SH-SY5Y (cell line): ENCODE measurements at regions not wholly inside any gene's neighbourhood (a gene's known extent, or its start where the extent isn't known, plus 50 kb on each side); places are given as distances from the start of the nearest gene placed in this dataset.

Experiments used
- GATA2 ChIP-seq: IDR thresholded peaks from 2 replicates; pipeline ENCODE4 v1.6.1; 2011; ENCODE audit warnings: mild to moderate bottlenecking, low read depth, low read length
- GATA3 ChIP-seq: IDR thresholded peaks from 2 replicates; pipeline ENCODE4 v1.6.1; 2011; ENCODE audit warnings: low read depth, mild to moderate bottlenecking, low read length, moderate library complexity

DNA sequence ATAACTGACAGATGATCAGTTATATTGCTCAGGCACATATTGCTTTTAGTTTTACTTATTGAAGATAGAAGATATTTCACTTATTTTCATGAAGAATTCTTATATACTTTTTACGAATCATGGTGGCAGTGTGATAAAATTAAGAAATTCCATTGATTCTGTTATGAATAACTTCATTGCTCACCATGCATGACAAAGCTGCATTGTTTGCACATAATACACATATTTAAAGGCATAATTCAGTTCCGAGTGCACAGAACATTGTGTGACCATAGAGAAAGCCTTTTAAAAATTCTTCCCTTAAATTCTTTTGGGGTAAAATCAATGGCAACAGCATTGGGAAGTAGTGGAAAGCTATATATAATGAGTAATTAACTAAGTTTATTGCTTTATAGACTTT is 82.5 kb upstream of the NAALADL2 start:
- TF ChIP-seq GATA3 (no peak), GATA2 (no peak)

DNA sequence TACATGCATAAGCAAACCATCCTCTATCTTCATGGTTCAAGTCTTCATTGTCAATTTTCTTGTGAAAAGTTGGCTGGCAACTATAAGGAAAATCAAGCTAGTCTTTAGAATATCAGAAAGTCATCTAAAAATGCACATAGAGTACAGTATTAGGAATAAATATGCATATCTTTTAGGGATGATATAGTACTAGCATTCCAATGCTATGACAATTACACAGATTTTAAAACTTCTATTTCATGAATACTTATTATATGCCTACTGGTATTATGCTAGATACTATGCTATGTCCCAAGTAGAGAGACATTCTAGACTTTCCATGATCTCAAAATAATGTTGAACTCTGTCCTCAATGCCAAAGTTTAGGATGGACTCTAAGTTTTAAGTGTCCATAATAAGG is 81.3 kb upstream of the NAALADL2 start:
- TF ChIP-seq GATA3 (no peak), GATA2 (no peak)

DNA sequence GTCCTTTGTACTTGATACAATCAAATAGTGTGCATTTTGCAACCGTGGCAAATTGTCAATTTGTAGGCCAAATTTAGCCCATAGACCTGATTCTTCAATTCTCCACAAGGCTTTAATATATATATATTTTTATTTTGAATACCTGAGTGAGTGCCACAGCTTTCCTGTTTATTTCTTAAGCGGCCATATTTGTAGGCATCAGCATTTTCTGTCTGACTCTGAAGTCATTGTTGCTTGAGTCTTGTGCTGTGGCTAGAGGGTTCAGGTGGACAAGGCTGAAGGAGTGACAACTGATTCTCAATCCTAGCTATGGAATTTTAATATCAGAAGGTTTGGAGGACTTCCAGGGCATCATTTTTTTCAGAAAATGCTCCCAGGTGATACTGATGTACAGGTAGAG is 75.6 kb upstream of the NAALADL2 start:
- no peak for TF ChIP-seq GATA3
- no peak for TF ChIP-seq GATA2

DNA sequence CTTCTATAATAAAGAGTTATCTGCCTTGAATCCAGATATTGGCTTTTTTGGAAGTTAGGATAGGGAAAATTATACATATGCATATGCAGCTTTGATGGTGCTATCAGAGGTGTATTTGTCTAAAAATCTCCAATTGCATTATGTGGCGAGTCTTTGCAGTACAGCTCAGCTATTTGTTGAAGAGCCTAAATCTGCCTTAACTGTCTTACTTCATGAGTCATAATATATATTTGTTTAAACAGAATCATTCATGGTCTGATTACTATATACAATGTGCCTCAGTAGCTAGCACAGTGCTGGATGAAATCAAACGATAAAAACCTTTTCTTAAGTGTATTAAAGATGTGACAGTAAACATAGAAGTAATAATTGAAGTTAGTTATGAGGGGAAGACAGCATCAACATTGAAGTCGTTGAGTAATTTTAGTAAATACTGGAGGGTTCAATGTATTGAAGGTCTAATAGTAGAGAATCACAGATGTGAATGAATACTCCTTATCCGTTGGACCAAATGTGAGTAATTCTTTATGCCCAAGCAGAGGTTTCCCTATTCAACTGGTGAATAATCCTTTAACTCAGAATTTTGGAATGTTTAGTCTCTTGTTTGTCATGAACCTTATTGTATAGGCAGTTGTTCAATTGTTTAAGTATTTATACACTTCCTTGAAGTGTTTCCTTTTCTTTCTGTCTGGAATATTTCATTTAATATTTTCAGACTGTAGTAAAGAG is 74.8 kb upstream of the NAALADL2 start:
- TF ChIP-seq GATA3 (no peak), GATA2 (no peak)

- no peak for TF ChIP-seq GATA3
- TF ChIP-seq GATA2, result no peak
These were observed 72.3 kb upstream of the NAALADL2 start for GRCh38 chr3:174786825-174787224.

GRCh38 chr3:174791161-174791560 is 68.0 kb upstream of the NAALADL2 start:
- no peak for TF ChIP-seq GATA2
- TF ChIP-seq GATA3, result no peak

DNA sequence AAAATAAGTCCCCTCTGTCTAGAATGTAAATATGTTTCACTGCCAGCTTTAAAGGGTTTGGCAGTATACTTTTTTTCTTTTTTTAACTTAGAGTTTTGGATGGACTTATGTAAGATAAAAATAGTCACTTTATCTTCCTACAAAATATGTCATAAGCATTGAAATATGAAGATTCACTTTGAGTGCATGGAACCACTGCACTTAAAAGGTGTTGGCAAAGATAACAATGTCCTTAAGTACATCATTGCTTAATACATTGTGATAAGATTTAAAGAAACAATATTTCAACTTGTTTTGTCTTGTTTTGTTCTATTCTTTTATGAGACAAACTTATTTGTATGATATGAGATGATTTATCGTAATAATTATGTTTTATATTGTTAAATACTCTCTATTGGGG is 66.3 kb upstream of the NAALADL2 start:
- TF ChIP-seq GATA2, result no peak
- TF ChIP-seq GATA3, result no peak
